HepG2 (cell line): ENCODE measurements at regions not wholly inside any gene's neighbourhood (a gene's known extent, or its start where the extent isn't known, plus 50 kb on each side); places are given as distances from the start of the nearest gene placed in this dataset.
A peak's percentile ranks its signal among the peaks of the same experiment; 100 is the strongest.

Experiments
- EED ChIP-seq: sonication (generic); formaldehyde crosslinking; IDR thresholded peaks from 2 replicates; pipeline ENCODE4 v1.5.0; 2020; ENCODE audit warnings: mild to moderate bottlenecking, missing genetic modification reagents
- POLR2AphosphoS2 ChIP-seq: IDR thresholded peaks from 2 replicates; pipeline ENCODE4 v1.6.1; 2011; ENCODE audit warnings: low read depth, low read length, improper control_type of control experiment
- SALL1 ChIP-seq: sonication (generic); formaldehyde crosslinking; IDR thresholded peaks from 2 replicates; pipeline ENCODE4 v1.8.0; 2022; ENCODE audit warnings: mild to moderate bottlenecking, missing genetic modification reagents
- SMAD1 ChIP-seq: sonication (generic); formaldehyde crosslinking; IDR thresholded peaks from 2 replicates; pipeline ENCODE4 v1.4.0; 2020; ENCODE audit warnings: missing genetic modification reagents, low read depth, mild to moderate bottlenecking, borderline replicate concordance
- SMARCC2 ChIP-seq: fragments of 450-650 bp; IDR thresholded peaks from 2 replicates; pipeline ENCODE4 v1.6.1; 2017; ENCODE audit warnings: antibody characterized with exemption, mild to moderate bottlenecking
- SNAI1 ChIP-seq: sonication (generic); formaldehyde crosslinking; IDR thresholded peaks from 2 replicates; pipeline ENCODE4 v1.5.0; 2020; ENCODE audit warnings: mild to moderate bottlenecking, missing genetic modification reagents, borderline replicate concordance
- ZNF577 ChIP-seq: sonication (generic); formaldehyde crosslinking; IDR thresholded peaks from 2 replicates; pipeline ENCODE4 v1.4.0; 2020; ENCODE audit warnings: mild to moderate bottlenecking, low read depth, missing genetic modification reagents, borderline replicate concordance
- TF ChIP-seq, protein P1 (sequence below): sonication (generic); formaldehyde crosslinking; IDR thresholded peaks from 2 replicates; pipeline ENCODE4 v1.5.1; 2020; ENCODE audit warnings: mild to moderate bottlenecking, missing genetic modification reagents, borderline replicate concordance
- TF ChIP-seq, protein P2 (sequence below): sonication (generic); formaldehyde crosslinking; IDR thresholded peaks from 2 replicates; pipeline ENCODE4 v1.5.1; 2020; ENCODE audit warnings: missing genetic modification reagents, mild to moderate bottlenecking, borderline replicate concordance

DNA sequence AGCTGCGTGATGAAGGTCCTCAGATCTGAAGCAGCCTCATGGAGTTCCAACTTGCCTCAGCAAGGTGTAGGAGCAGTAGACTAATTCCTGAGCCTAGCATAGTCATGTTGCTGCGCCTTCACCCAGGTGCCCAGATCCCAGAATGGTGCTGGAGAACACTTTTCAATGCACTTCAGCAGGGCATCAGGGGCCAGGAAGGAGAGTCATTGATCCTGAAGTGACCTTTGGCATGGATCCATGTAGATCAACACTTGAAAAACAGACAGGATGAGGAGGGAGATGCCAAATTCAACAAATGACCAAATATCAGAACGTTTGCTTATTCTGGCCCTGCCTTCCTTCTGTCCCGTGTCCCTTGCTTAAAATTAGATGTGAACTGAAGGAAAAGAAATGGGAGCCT is 91.9 kb downstream of the LEPR start (continued):
- TF ChIP-seq, protein P1, sequence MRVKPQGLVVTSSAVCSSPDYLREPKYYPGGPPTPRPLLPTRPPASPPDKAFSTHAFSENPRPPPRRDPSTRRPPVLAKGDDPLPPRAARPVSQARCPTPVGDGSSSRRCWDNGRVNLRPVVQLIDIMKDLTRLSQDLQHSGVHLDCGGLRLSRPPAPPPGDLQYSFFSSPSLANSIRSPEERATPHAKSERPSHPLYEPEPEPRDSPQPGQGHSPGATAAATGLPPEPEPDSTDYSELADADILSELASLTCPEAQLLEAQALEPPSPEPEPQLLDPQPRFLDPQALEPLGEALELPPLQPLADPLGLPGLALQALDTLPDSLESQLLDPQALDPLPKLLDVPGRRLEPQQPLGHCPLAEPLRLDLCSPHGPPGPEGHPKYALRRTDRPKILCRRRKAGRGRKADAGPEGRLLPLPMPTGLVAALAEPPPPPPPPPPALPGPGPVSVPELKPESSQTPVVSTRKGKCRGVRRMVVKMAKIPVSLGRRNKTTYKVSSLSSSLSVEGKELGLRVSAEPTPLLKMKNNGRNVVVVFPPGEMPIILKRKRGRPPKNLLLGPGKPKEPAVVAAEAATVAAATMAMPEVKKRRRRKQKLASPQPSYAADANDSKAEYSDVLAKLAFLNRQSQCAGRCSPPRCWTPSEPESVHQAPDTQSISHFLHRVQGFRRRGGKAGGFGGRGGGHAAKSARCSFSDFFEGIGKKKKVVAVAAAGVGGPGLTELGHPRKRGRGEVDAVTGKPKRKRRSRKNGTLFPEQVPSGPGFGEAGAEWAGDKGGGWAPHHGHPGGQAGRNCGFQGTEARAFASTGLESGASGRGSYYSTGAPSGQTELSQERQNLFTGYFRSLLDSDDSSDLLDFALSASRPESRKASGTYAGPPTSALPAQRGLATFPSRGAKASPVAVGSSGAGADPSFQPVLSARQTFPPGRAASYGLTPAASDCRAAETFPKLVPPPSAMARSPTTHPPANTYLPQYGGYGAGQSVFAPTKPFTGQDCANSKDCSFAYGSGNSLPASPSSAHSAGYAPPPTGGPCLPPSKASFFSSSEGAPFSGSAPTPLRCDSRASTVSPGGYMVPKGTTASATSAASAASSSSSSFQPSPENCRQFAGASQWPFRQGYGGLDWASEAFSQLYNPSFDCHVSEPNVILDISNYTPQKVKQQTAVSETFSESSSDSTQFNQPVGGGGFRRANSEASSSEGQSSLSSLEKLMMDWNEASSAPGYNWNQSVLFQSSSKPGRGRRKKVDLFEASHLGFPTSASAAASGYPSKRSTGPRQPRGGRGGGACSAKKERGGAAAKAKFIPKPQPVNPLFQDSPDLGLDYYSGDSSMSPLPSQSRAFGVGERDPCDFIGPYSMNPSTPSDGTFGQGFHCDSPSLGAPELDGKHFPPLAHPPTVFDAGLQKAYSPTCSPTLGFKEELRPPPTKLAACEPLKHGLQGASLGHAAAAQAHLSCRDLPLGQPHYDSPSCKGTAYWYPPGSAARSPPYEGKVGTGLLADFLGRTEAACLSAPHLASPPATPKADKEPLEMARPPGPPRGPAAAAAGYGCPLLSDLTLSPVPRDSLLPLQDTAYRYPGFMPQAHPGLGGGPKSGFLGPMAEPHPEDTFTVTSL (CRISPR knock-in tag) = 0 out of 2 replicates have a peak, but pooled peaks have one; percentile 35
- TF ChIP-seq SMARCC2 = no peak
- no peak for TF ChIP-seq SMAD1
- no peak for TF ChIP-seq ZNF577 (CRISPR knock-in tag)
- TF ChIP-seq SNAI1 (CRISPR knock-in tag) = no peak
- no peak for TF ChIP-seq POLR2AphosphoS2
- TF ChIP-seq, protein P2, sequence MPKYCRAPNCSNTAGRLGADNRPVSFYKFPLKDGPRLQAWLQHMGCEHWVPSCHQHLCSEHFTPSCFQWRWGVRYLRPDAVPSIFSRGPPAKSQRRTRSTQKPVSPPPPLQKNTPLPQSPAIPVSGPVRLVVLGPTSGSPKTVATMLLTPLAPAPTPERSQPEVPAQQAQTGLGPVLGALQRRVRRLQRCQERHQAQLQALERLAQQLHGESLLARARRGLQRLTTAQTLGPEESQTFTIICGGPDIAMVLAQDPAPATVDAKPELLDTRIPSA (CRISPR knock-in tag) = no peak
- peak; percentile 53 for TF ChIP-seq SALL1
- no peak for TF ChIP-seq EED (CRISPR knock-in tag)
